Activated CD8-positive, alpha-beta memory T cell treated with anti-CD3 and anti-CD28 coated beads, Interleukin-2, amount 50 U/mL, for 48 hours (primary cell): ENCODE measurements at regions not wholly inside any gene's neighbourhood (a gene's known extent, or its start where the extent isn't known, plus 50 kb on each side); places are given as distances from the start of the nearest gene placed in this dataset.
"Not testable (repeated sequence)": the region's sequence is repeated elsewhere in the genome, so short reads cannot be mapped to it uniquely, and the experiment has no call there.

Source experiments
- DNase-seq: peaks from one replicate; pipeline ENCODE4 v3.0.0-alpha.2; 2020

DNA sequence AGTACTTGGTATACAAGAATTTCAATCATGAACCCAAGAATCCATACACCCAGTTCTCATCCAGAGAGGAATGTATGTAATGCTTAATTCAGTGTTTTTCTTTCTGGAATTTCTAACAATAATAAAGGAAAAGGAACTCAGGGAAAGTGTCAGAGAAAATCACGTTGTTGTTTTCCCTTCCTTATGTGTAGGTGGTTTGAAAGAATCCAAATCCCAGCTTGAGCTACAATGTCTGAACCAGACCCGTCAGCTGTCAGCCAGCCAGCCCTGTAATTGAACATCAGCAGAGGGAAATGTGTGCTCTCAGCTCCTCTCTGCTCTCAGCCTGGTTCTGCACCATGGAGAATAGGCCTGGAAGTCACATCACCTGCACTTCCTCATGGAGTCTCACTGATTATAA, 126.5 kb downstream of the TMEM30B start:
- no peak for DNase-seq

DNA sequence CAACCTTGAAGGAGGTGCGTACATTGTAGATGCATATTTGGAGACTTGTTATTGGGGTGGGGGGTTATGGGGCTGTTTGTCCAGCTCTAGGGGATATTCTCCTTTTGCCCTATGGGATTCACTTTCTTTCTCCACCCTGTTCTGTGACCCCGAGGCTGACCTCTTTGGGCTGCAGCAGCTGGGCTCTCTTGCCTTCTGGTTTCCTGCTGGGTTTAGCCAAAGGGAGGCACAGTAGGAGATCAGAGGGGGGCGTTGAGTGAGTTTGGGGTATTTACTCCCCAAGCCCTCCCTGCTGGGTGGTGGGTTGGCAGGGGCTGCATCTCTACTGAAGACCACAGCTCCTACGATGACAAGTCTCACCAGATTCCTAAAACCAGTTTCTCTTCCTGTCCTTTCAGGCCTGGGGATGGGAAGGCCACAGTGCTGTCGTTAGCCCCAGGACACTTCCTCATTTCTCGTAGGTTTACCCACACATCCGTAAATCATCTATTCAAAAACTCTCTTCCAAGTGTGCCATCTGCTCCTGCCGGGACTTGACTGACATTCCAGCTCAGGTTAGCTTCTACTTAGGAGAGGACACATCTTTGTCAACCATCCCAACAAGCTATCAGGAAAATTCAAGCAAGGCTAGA, 127.1 kb downstream of the TMEM30B start:
- no peak for DNase-seq

- DNase-seq = no peak
These were observed 127.7 kb downstream of the TMEM30B start for GRCh38 chr14:61153431-61153830.

GRCh38 chr14:61152851-61153364, 128.2 kb downstream of the TMEM30B start:
- no peak for DNase-seq

DNA sequence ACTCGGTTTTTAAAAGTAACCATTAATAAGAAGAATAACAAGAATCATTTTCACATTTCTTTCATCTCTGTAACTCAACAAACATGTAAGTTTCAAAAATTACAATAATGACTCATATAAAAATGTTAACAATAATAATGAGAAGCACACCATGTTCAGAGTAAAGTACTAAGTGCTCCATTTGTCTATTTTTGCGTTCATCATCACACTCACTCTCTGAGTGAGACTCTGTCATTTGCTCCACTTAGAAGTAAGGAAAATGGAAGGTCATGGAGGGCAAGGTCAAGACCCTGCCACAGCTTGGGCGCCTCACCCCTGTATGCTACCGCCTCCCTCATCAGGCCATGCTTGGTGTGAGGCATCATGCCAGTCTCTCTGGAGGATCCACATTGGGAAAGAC, 129.9 kb downstream of the TMEM30B start:
- no peak for DNase-seq

GRCh38 chr14:61150851-61151250, 130.3 kb downstream of the TMEM30B start:
- DNase-seq = no peak

DNA sequence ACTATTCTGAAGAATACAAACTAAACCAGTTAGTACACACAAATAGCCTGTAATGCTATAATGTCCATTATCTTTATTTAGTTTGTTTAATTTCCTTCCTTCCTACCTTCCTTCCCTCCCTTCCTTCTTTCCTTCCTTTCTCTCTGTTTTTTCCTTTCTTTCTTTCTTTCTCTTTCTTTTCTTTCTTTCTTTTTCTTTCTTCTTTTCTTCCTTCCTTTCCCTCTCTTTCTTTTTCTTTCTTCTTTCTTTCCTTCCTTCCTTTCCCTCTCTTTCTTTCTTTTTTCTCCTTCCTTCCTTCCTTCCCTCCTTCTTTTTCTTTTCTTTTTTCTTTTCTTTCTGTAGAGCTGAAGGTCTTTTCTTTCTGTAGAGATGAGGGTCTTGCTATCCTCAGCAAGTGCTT, 131.2 kb downstream of the TMEM30B start:
- no peak for DNase-seq

- DNase-seq = no peak
These were observed 132.3 kb downstream of the TMEM30B start for GRCh38 chr14:61148742-61149350.

- DNase-seq = no peak
These were observed 133.1 kb downstream of the TMEM30B start for GRCh38 chr14:61147831-61148549.

DNA sequence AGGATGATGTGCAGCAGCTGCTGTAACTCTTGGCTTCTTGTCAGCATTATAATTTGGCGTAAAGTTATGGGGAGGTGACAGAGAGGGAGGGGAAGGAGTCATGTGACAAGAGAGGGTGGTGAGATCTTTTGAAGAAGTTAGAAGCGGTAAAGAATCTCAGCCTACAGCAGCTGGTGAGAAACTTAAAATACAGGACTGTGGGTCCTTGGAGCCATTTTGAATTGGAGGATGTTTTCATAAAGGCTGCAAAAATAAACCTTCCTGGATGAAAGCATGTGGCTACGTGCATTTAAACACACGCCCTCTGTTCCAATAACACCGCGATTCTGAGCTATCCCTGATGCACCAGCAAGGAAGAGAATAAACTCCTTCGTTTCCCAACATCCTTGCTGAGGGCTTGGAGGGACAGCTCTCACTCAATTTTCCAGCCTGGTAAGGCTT, 133.7 kb downstream of the TMEM30B start:
- DNase-seq = no peak

- no peak for DNase-seq
These were observed 134.2 kb downstream of the TMEM30B start for GRCh38 chr14:61146899-61147298.

DNA sequence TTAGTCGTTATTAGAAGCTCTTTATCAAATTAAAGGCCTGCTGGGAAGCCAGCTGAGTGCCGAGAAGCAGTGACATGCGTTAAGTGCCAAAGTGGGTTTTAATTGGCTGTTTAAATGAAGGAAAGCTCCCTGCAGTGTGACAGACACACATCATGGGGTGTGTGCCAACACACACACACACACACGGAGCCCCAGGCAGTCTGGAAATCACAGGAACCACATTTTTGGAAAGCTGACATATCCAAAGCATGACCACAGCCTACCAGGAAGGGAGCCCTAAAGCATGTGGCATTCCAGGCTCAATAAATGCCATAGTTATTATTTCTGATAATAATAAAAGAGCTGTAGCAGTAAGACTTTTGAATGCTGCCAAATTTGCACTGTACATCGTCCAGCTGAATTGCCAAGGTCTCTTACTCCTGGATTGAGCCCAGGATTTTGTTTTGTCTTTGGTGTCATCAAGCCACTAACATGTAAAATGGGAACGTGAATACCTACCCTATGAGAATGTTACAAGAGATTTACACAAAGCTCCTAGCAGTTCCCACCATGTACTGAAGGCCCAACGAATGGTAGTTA, 135.1 kb downstream of the TMEM30B start:
- no peak for DNase-seq

GRCh38 chr14:61145034-61145902, 135.9 kb downstream of the TMEM30B start:
- DNase-seq = no peak

DNA sequence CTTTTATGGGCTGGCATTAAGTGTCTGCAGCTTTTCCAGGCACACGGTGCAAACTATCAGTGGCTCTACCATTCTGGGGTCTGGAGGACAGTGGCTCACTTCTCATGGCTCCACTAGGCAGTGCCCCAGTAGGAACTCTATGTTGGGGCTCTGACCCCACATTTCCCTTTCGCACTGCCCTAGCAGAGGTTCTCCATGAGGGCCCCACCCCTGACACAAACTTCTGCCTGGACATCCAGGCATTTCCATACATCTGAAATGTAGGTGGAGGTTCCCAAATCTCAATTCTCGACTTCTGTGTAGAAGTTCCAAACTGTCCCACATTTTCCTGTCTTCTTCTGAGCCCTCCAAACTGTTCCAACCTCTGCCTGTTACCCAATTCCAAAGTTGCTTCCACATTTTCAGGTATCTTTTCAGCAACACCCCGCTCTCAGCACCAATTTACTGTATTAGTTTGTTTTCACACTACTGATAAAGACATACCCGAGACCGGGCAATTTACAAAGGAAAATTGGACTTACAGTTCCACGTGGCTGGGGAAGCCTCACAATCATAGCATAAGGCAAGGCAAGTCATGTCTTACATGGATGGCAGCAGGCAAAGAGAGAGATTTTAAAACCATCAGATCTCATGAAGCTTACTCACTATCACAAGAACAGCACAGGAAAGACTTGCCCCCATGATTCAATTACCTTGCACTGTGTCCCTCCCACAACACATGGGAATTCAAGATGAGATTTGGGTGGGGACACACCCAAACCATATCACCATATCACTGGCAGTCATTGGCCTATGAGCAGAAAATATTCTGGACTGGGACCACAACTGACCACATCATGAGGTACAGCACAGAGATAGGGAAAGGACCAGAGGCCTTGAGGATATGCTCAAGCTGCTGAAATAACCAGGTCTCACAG, 136.8 kb downstream of the TMEM30B start:
- not testable (repeated sequence) for DNase-seq

- no peak for DNase-seq
These were observed 140.3 kb downstream of the TMEM30B start for GRCh38 chr14:61140872-61141271.

GRCh38 chr14:61140271-61140670, 140.9 kb downstream of the TMEM30B start:
- DNase-seq = no peak

GRCh38 chr14:61139006-61139599, 142.0 kb downstream of the TMEM30B start:
- DNase-seq = no peak

DNA sequence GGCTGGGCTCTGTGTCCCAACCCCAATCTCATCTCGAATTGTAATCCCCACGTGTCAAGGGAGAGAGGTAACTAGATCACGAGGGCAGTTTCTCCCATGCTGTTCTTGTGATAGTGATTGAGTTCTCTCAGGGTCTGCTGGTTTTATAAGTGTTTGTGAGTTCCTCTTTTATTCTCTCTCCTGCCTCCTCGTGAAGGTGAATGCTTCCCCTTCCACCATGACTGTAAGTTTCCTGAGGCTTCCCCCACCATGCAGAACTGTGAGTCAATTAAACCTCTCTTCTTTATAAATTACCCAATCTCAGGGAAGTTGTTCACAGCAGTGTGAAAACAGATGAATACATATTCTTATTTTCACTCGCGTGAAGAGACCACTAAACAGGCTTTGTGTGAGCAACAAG, 148.2 kb downstream of the TMEM30B start:
- no peak for DNase-seq

GRCh38 chr14:61132336-61132735, 148.8 kb downstream of the TMEM30B start:
- DNase-seq = no peak

GRCh38 chr14:61130512-61131260, 149.6 kb downstream of the SLC38A6 start:
- no peak for DNase-seq
